Natural killer cell treated with Interleukin-12 subunit alpha and Interleukin-12 subunit beta and Interleukin-15 and Interleukin-18, amount 100 ng/mL, for 72 hours (primary cell): ENCODE measurements at regions not wholly inside any gene's neighbourhood (a gene's known extent, or its start where the extent isn't known, plus 50 kb on each side); places are given as distances from the start of the nearest gene placed in this dataset.

ENCODE experiments used
- ATAC-seq, 2 donors: fragments of 150-1000 bp; cut with Tn5 transposase in 1 of 2; sonication (Bioruptor Pico), chemical (Tn5 transposase) in 1 of 2; 2 replicates each; pipeline ENCODE4 v1.10.0; 2021
- DNase-seq: peaks from one replicate; pipeline ENCODE4 v3.0.0; 2022; ENCODE audit warnings: low spot score
- H3K27ac Mint-ChIP-seq, 2 donors: 1 replicate in 1 of 2; 2 replicates in 1 of 2; pipeline ENCODE4 v1.8.0; 2022; ENCODE audit warnings: mixed read lengths in 2 of 2, mild to moderate bottlenecking in 1 of 2, moderate library complexity in 1 of 2
- H3K27me3 Mint-ChIP-seq, 2 donors: 1 replicate in 1 of 2; 2 replicates in 1 of 2; pipeline ENCODE4 v1.8.0; 2022; ENCODE audit warnings: mixed read lengths in 2 of 2
- H3K36me3 Mint-ChIP-seq: one replicate; pipeline ENCODE4 v1.8.0; 2022; ENCODE audit warnings: mixed read lengths
- H3K4me1 Mint-ChIP-seq, 2 donors: 1 replicate in 1 of 2; 2 replicates in 1 of 2; pipeline ENCODE4 v1.8.0; 2022; ENCODE audit warnings: low read depth in 2 of 2, mixed read lengths in 2 of 2, mild to moderate bottlenecking in 1 of 2
- H3K4me3 Mint-ChIP-seq: one replicate; pipeline ENCODE4 v1.8.0; 2022; ENCODE audit warnings: mixed read lengths
- H3K9me3 Mint-ChIP-seq: 2 replicates; pipeline ENCODE4 v1.8.0; 2022; ENCODE audit warnings: mixed read lengths

GRCh38 chr6:4613795-4614194, 162.4 kb upstream of the CDYL start:
- no peaks in the 10 kb centered on the region for H3K36me3 Mint-ChIP-seq
- H3K4me3 Mint-ChIP-seq, result no peak overlapping the region
- peaks cover 46 to 47% of the 10 kb centered on the region in 2 donors for H3K4me1 Mint-ChIP-seq
- peaks cover 11 to 20% of the 10 kb centered on the region in 2 donors for H3K27me3 Mint-ChIP-seq
- peaks cover 2% of the 10 kb centered on the region for H3K9me3 Mint-ChIP-seq
- peak in 1 of 2 donors; percentile 43 for ATAC-seq
- DNase-seq, result no peak
- peak overlapping the region; percentile 2 to 23 for H3K27ac Mint-ChIP-seq

DNA sequence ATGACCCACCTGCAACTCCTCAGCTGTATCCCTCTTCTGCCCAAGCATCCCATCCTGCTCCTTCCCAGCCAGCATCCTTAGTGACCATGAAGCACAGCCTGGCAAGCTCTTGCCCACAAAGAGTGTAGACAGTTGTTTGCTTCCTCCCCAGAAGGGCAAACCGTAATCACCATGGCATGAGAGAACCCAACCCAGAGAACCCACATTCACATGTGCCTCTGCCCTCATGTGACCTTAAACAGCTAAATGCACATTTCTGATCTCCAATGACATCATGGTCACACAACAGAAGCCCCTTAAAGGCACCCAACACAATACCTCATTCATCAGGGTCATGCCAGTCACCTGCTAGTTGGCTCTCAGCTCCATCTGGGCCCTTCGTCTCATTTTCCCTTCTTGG, 162.8 kb upstream of the CDYL start:
- Mint-ChIP-seq H3K9me3 (peaks cover 2% of the 10 kb centered on the region), H3K27me3 (peaks cover 11 to 19% of the 10 kb centered on the region in 2 donors), H3K27ac (peak overlapping the region; percentile 2 to 9), H3K36me3 (no peaks in the 10 kb centered on the region), H3K4me3 (no peak overlapping the region), H3K4me1 (peaks cover 47 to 49% of the 10 kb centered on the region in 2 donors)
- no peak for DNase-seq
- no peak for ATAC-seq

DNA sequence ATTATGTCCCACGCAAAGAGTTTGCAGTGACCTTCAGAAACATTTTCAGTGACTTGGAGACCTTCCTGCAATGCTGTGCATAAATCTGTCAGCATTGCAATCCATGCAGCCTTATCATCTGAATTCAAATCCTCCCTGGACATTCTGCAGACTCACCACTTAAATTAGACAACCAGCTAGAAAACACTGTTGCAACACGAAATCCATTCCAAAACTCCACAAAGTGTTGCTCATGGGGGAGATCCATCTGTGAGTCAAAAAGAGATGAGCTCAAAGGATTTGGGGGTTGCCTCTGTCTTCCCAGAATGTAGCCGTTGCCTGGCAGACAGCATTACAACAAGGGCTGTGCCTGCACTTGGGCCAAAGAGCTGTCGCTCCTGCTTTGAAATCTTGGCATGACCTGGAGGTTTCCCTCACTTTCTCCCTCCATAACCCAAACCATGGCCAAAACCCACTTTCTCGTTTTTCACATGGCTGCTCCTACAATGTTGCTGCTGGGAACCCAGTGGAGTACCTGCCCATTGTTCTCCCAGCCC, 163.5 kb upstream of the CDYL start:
- Mint-ChIP-seq H3K9me3 (peaks cover 2% of the 10 kb centered on the region), H3K4me1 (peaks cover 54 to 55% of the 10 kb centered on the region in 2 donors), H3K27me3 (peaks cover 11 to 18% of the 10 kb centered on the region in 2 donors), H3K36me3 (no peaks in the 10 kb centered on the region), H3K4me3 (no peak overlapping the region), H3K27ac (peak overlapping the region in 1 of 2 donors; percentile 9)
- ATAC-seq (no peak), DNase-seq (no peak)

DNA sequence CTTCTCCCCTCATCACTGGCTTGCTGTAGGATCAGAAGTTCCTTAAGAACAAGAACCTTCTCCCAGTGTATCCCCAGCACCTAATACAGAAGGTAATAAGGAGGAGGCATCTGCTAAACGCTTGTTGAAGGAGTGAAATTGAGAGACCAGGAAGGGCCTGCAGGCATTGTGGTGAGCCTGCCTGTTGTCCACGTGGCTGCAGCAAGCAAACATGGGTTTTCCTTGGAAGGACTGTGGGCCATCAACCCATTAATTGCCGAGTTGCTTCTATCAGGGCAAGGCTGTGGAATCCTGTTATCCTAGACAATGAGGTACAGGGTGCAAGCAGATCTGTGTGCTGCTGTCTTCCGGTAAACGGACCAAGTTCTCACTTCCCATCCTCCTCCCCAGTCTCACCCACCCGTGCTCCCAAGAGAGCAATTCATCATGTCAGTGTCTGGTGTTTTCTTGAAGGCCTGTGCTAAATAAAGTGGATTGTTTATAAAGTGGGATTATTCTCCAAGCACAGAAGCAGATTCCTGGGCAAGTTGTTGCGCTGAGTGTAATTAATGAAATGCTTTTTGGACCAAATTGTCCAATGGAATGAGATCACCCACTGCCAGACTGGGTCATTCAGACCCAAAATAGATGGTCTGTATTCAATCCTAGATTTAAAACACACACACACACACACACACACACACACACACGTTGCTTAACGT, 164.6 kb upstream of the CDYL start:
- ATAC-seq, result no peak

DNA sequence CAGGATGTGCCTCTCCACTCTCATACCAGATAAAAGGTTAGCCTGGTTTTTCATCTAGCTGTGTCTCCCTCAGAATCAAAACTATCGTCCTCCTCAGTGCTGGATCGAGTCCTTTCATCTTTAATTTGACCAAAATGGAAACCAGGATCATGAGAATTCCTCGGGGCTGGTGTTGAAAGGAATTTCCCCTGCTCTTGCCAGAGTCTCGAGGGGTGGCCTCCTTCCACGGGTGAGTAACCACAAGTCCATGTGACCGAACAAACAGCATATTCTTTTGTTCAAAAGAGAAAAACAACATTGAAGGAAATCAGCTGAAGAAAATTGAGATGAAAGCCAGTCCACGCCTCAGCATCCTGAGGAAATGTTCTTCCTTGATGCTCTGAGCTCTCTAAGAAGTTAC, 165.9 kb upstream of the CDYL start:
- no peak for ATAC-seq
- H3K4me3 Mint-ChIP-seq, result peak overlapping the region; percentile 52
- H3K9me3 Mint-ChIP-seq, result peaks cover 2% of the 10 kb centered on the region
- peaks cover 4 to 6% of the 10 kb centered on the region in 2 donors for H3K27me3 Mint-ChIP-seq
- H3K27ac Mint-ChIP-seq, result peak overlapping the region in 1 of 2 donors; percentile 85
- H3K4me1 Mint-ChIP-seq, result peaks cover 71 to 74% of the 10 kb centered on the region in 2 donors
- DNase-seq, result no peak
- no peaks in the 10 kb centered on the region for H3K36me3 Mint-ChIP-seq

More for the DNA sequence above, 164.6 kb upstream of the CDYL start:
- H3K27me3 Mint-ChIP-seq, result peaks cover 7 to 9% of the 10 kb centered on the region in 2 donors
- no peak for DNase-seq
- H3K9me3 Mint-ChIP-seq, result peaks cover 2% of the 10 kb centered on the region
- H3K4me1 Mint-ChIP-seq, result peaks cover 65 to 66% of the 10 kb centered on the region in 2 donors
- H3K36me3 Mint-ChIP-seq, result no peaks in the 10 kb centered on the region
- peak overlapping the region; percentile 16 for H3K4me3 Mint-ChIP-seq
- peak overlapping the region in 1 of 2 donors; percentile 85 for H3K27ac Mint-ChIP-seq

DNA sequence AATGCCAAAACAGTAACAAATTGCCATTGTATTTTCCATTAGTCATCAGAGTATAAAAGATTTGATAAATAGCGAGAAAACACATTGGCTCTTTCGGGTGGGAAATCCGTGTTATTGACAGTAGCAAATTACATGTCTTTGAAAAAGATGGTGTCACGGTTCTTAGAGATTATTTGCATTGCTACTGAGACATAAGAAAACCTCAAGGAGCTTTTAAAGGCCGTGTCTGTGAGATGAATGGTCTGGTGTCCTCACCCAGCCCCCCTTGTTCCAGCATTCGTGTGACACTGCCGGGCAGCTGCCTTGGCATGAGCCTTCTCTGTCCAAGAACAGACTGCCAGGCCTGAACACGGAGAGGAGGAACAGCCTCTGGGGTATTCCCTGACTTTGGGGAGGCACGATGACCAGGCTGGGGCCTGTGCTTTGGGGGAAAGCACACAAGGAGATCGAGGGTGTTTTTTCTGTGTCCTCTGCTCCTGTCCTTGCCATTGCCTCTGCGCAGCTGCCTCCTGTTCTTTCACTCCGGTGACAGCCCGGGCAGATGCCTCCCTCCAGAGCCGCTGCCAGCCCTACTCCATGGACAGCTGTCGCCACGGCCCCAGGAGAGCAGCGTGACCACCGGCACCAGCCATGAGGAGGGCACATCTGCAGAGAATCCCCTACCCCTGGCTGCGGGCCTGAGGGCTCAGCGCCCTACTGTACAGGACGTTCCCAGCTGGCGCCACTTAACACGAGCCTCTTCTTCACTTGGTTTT, 167.7 kb upstream of the CDYL start:
- H3K27me3 Mint-ChIP-seq, result no peaks in the 10 kb centered on the region
- peak overlapping the region; percentile 86 for H3K4me3 Mint-ChIP-seq
- no peaks in the 10 kb centered on the region for H3K36me3 Mint-ChIP-seq
- no peak for DNase-seq
- H3K27ac Mint-ChIP-seq, result peak overlapping the region; percentile 89 to 95
- peaks cover 69 to 71% of the 10 kb centered on the region in 2 donors for H3K4me1 Mint-ChIP-seq
- peaks cover 3% of the 10 kb centered on the region for H3K9me3 Mint-ChIP-seq
- peak; percentile 37 to 65 for ATAC-seq

- Mint-ChIP-seq H3K36me3 (no peaks in the 10 kb centered on the region), H3K4me1 (peaks cover 61 to 63% of the 10 kb centered on the region in 2 donors), H3K4me3 (peak overlapping the region; percentile 86), H3K27me3 (no peaks in the 10 kb centered on the region), H3K27ac (peak overlapping the region; percentile 89 to 95), H3K9me3 (peaks cover 3% of the 10 kb centered on the region)
- DNase-seq (peak; percentile 81), ATAC-seq (peak; percentile 91 to 93)
Observed at GRCh38 chr6:4607793-4608192, 168.4 kb upstream of the CDYL start.

- Mint-ChIP-seq H3K27me3 (no peaks in the 10 kb centered on the region), H3K36me3 (no peaks in the 10 kb centered on the region), H3K4me1 (peaks cover 56 to 58% of the 10 kb centered on the region in 2 donors), H3K9me3 (peaks cover 3% of the 10 kb centered on the region), H3K4me3 (peak overlapping the region; percentile 86), H3K27ac (peak overlapping the region; percentile 89 to 95)
- DNase-seq, result peak; percentile 71
- ATAC-seq, result peak; percentile 79 to 87
Observed at GRCh38 chr6:4606821-4607704, 169.1 kb upstream of the CDYL start.

DNA sequence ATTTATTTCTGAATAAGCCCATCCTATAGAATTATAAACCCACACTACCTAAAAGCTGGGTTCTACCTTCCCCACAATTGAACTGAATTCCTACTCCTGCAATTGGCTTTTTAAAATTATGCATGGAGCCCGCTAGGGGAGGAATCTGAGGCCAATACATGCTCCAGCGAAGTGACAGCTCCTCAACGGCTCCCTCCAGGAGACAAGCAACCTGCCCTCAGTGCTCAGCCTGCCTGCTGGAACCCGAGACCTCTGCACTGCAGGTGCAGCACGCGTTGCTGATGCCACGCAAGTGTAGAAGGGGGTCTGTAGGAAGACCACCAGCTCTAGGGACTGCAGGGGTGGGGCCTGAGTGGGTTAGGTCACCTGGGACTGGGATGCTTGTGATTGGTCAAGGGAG, 170.2 kb upstream of the CDYL start:
- Mint-ChIP-seq H3K27me3 (no peaks in the 10 kb centered on the region), H3K9me3 (peaks cover 5% of the 10 kb centered on the region), H3K27ac (peak overlapping the region in 1 of 2 donors; percentile 95), H3K4me1 (peaks cover 51 to 58% of the 10 kb centered on the region in 2 donors), H3K4me3 (no peak overlapping the region), H3K36me3 (no peaks in the 10 kb centered on the region)
- no peak for DNase-seq
- ATAC-seq, result no peak

- H3K27me3 Mint-ChIP-seq, result no peaks in the 10 kb centered on the region
- no peaks in the 10 kb centered on the region for H3K36me3 Mint-ChIP-seq
- H3K27ac Mint-ChIP-seq, result peak overlapping the region in 1 of 2 donors; percentile 95
- ATAC-seq (no peak), DNase-seq (no peak)
- H3K4me3 Mint-ChIP-seq, result no peak overlapping the region
- H3K4me1 Mint-ChIP-seq, result peaks cover 36 to 43% of the 10 kb centered on the region in 2 donors
- peaks cover 5% of the 10 kb centered on the region for H3K9me3 Mint-ChIP-seq
Observed at GRCh38 chr6:4603856-4604369, 172.3 kb upstream of the CDYL start.

- H3K9me3 Mint-ChIP-seq, result peaks cover 5% of the 10 kb centered on the region
- H3K27me3 Mint-ChIP-seq, result peaks cover 0 to 5% of the 10 kb centered on the region in 2 donors
- DNase-seq (no peak), ATAC-seq (no peak)
- H3K27ac Mint-ChIP-seq, result peak overlapping the region in 1 of 2 donors; percentile 95
- no peaks in the 10 kb centered on the region for H3K36me3 Mint-ChIP-seq
- no peak overlapping the region for H3K4me3 Mint-ChIP-seq
- peaks cover 32 to 39% of the 10 kb centered on the region in 2 donors for H3K4me1 Mint-ChIP-seq
Observed at GRCh38 chr6:4603291-4603690, 172.9 kb upstream of the CDYL start.

GRCh38 chr6:4599924-4600323, 176.3 kb upstream of the CDYL start:
- H3K36me3 Mint-ChIP-seq, result no peaks in the 10 kb centered on the region
- peaks cover 0 to 13% of the 10 kb centered on the region in 2 donors for H3K27me3 Mint-ChIP-seq
- H3K4me1 Mint-ChIP-seq, result peaks cover 7 to 11% of the 10 kb centered on the region in 2 donors
- H3K27ac Mint-ChIP-seq, result no peak overlapping the region
- DNase-seq, result no peak
- no peak for ATAC-seq
- H3K9me3 Mint-ChIP-seq, result peaks cover 5% of the 10 kb centered on the region
- H3K4me3 Mint-ChIP-seq, result no peak overlapping the region
